DMS79 treated with DMSO at 0.1 percent for 48 hours (cell line): ENCODE measurements at regions not wholly inside any gene's neighbourhood (a gene's known extent, or its start where the extent isn't known, plus 50 kb on each side); places are given as distances from the start of the nearest gene placed in this dataset.

ENCODE experiments used
- DNase-seq: peaks from one replicate; lab custom pipeline; 2025; lab: John Stamatoyannopoulos, UW

GRCh38 chr5:3542769-3543168 is 52.9 kb upstream of the IRX1 start:
- no peak for DNase-seq

DNA sequence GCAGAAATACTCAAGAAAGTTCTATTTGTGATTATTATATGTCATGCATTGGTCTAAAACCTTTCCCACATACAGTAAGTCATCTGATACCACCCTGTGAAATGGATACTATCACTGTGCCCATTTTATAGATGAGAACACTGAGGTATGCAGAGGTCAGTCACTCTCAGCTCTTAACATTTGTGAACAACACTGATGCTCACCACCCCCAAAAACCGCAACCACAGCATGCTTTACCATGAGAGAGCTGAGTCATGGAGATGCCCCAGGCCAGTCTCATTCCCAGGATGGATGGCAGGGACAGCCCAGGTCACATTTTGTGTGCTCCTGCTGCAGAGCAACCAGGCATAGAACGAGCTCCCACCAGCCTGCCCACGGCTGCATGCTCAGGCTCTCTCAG is 53.5 kb upstream of the IRX1 start:
- DNase-seq: no peak

- DNase-seq: no peak
These were observed 56.7 kb upstream of the IRX1 start for GRCh38 chr5:3538886-3539285.

- DNase-seq: no peak
These were observed 57.7 kb upstream of the IRX1 start for GRCh38 chr5:3537942-3538341.

- no peak for DNase-seq
These were observed 60.0 kb upstream of the IRX1 start for GRCh38 chr5:3535414-3536211.

DNA sequence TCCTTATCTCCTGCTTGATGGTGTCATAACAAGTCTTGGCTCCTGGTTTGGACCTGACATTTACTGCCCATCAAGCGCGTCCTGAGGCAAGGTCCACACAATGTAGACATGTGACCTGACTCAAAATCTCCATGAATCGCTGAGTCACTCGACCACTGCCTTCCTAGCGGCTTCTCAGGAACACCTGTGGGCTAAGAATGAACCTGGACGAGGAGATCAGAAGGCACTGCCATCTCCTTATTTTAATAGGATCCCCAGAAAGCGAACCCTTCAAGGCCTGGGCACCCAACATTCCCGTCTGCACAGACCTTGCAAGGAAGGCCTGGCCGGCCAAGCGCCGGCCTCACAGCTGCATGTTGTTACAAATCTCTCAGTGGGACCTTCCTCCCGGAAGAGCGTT is 60.6 kb upstream of the IRX1 start:
- no peak for DNase-seq

- DNase-seq: no peak
These were observed 64.2 kb upstream of the IRX1 start for GRCh38 chr5:3531320-3531986.

- DNase-seq: no peak
These were observed 65.4 kb upstream of the IRX1 start for GRCh38 chr5:3530251-3530650.

DNA sequence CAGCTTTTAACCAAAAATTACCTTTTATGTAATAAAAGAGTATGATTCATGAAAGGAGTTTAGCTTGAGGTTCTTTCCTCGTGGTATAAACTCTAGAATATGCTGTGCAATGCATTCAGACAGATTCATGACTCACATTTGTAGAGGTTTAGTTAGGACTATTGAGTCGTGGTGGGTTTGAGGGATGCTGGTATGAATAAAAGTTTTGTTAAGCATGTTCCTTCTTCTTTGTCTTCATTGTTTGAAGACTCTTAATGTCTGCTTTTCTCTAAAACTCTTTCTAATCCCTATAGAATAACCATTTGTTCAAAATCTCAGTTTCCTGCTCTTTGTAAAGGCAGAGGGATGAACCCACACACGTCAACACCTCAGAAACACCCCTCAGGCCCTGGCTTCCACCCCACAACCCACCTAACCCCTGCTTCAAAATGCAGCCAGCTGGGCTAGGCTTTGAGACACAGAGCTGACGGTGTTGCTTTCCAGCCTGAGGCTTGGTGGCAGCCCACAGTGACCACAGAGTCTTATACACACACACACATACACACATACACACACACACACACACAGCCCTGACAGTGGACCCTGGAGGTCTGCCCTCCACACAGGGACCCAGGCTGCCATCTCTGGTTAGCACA is 69.0 kb upstream of the IRX1 start:
- no peak for DNase-seq

DNA sequence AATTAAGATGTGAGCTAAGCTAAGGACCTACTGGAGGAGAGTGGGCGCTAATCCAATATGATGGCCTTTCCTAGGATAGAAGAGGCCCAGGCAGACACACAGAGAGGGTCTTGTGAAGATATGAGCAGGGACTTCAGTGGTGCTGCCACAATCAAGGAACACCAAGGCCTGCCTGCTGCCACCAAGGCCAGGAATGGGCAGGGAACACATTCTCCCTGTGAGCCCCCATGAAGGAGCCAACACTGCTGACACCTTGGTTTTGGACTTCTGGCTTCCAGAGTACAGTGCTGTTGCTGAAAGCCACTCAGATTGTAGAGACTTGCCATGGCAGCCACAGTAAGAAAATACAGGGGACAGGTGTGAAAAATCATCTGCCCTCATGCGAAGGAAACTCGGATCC is 73.1 kb upstream of the IRX1 start:
- DNase-seq: no peak

DNA sequence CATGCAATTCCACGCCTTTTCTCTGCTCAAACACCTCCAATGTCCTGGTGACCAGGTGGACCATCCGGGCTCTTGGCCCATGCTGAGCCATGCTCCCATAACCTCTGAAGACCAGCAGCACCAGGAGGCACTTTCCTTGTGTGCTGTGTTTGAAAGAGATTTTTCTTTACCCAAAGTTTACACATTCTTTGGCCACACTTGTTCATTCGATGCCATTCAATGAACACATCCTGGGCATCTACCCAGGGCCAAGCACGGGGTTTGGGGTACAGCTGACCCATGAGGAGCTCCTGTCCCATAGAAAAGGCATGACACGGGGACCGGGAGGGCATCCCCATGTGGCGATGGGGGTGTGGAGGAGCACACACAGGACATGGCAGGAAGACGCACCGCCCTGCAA is 77.1 kb upstream of the IRX1 start:
- DNase-seq: no peak

DNA sequence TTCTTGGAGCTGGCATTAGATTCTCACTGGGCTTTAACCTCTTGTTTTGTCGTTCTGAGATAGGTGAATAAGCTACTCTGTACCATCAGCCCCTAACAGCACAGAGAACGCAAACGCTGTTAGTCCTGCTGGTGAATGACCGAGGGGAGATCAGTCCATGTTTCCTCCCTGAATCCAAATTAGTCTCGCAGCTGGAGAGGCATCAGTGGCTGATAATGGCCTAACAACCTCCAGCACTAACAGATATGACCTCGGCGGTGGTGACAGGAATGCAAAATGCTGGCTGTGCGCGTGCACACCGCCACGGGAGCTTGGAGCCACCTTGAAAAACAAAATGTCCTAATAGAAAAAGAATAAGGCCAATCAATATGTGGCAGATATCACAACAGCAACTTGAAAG is 77.6 kb upstream of the IRX1 start:
- no peak for DNase-seq

- no peak for DNase-seq
These were observed 78.3 kb upstream of the IRX1 start for GRCh38 chr5:3517348-3517747.

GRCh38 chr5:3512361-3513095 is 83.1 kb upstream of the IRX1 start:
- DNase-seq: no peak

DNA sequence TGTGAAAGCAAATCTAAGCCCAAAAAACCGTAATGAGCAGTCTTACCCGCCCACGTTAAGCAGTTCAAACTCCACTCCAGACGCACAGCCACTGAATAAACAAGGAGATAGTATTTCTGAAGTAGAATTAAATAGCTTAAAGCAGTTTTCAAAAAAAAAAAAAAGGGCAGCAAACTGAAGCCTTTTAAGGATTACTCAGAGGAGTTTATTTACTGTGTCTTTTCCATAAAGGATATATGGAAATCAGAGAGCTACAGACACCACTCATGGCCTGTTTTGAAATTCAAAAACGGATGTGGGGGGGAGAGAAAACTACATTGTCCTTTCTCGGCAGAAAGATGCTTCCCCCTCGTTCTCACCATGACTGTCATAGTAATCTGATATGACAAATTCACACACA is 83.7 kb upstream of the IRX1 start:
- DNase-seq: no peak

- no peak for DNase-seq
These were observed 84.1 kb upstream of the IRX1 start for GRCh38 chr5:3511519-3511918.

DNA sequence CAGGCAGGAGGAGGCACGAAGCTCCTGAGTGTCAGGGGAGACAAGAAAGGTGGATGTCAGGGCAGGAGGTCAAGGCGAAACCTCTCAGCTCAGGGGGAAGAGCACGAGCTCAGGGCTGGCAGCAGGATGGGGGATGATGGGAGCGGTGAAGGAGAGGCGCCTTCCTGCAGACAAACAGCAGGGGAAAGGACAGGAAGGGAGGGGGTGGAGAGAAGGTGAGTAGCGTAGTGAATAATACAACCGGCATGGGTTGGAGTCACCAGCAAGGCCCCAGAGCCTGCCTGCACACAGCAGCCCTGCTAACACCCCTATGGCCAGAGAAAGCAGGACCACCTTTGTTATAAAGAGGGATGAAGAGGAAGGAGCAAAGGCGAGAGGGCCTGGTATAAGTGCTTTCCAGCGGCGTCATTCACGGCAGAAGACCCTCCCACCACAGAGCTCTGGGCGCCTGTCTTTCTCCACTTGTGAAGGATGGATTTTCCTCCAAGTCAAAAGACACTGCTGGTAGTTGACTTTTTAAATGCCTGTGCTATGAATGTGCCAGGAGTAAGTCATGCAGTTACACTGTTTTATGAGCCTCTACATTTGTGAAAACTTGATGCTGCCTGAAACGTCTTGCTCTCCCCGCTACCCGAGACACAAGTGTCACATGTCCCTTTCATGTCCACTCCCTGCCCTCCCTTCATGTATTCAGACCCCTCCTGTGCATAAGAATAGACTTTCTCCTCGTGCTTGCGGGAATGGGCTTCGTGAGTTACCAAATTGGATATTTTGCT is 84.8 kb upstream of the IRX1 start:
- DNase-seq: no peak

- no peak for DNase-seq
These were observed 86.3 kb upstream of the IRX1 start for GRCh38 chr5:3509290-3509689.

- no peak for DNase-seq
These were observed 87.2 kb upstream of the IRX1 start for GRCh38 chr5:3508395-3508794.

DNA sequence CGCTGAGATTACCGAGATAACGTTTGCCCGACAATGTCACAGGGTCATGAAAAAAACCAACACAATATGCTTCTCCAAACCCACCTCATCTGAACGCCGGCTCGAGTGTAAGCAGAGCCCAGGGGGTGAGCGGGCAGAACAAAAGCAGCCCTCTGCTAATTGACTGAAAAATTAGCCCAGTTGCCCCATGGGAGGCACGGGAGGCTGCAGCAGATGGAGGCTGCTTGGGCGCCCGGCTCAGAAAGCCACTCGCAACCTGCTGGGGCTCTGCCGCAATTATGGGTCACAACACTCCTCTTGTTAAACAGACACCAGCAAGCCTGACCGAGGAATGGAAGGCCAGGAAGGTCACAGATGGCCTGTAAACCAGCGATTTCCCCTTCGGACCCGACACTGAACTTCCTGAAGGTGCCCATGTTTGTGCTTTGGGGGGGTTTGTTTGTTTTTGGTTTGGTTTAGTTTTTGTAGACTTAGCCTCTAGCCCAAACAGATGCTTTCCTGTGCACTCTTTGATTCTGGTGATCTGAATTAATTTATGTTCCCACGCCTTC is 104.6 kb upstream of the IRX1 start:
- no peak for DNase-seq

GRCh38 chr5:3489239-3489843 is 106.3 kb upstream of the IRX1 start:
- no peak for DNase-seq
